ENCODE measurements at regions not wholly inside any gene's neighbourhood (a gene's known extent, or its start where the extent isn't known, plus 50 kb on each side); places are given as distances from the start of the nearest gene placed in this dataset.
"Not testable (repeated sequence)": the region's sequence is repeated elsewhere in the genome, so short reads cannot be mapped to it uniquely, and the experiment has no call there.

DNA sequence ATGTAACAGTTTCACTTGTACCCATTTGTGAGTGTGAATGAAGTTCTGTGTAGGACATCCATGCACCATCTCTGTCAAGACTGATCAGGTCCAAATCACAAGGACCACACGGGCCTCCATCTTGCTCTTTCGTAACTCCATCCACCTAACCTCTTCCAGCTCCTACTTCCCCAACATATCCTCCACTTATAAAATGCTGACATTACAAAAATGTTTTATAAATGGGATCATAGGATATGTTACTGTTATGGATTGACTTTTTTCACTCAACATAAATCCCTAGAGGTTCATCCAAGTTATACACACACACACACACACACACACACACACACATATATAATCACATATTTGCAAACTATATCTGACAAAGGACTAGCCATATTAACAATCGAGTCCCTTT lies 476.8 kb downstream of the ZNF516 start:
- DNase-seq (ENCODE audit: low spot score) = no peak

- DNase-seq (ENCODE audit: low spot score) = no peak
Observed at GRCh38 chr18:76013057-76013456, 482.0 kb downstream of the ZNF516 start.

GRCh38 chr18:76005632-76006208 lies 489.3 kb downstream of the ZNF516 start:
- no peak for DNase-seq (ENCODE audit: low spot score)

GRCh38 chr18:75987913-75988312 lies 507.1 kb downstream of the ZNF516 start:
- DNase-seq (ENCODE audit: low spot score) = not testable (repeated sequence)

- DNase-seq (ENCODE audit: low spot score) = no peak
Observed at GRCh38 chr18:75984853-75985252, 510.2 kb downstream of the ZNF516 start.

DNA sequence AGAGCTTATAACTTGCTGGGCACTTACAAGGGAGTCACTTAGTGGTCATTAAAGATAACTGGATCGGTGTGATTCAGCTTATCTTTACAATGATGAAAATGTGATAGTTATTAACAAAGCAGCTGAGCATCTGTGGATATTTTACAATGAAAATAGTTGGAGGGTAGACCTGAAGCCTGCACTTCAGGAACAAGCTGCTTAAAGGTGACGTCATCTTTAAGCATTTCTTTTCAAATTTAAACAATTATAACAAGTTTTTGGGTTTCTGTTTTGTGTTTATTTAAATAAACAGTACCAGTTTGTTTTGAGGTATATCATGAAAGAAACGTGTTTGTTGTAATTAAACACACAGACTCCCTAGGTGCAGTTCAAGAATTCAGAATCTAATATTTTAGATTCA lies 513.9 kb downstream of the ZNF516 start:
- no peak for DNase-seq (ENCODE audit: low spot score)

DNA sequence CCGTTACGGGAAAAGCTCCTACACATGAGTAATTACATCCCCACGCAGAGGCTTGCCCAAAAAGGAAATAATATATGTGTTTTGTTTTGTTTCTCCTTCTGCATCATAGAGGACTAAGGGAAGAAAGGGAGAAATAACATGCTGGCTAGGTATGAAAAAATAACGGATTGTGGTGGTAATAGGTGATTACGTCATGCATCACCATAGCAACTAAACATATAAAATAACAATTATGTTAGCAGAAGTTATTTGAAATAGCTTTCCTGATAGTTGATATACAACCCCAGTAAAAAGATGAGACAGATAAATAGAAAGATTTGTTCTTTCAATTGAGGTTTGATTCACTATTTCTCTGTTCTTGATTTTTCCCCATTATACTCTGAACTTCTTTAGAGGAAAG lies 518.0 kb downstream of the ZNF516 start:
- DNase-seq (ENCODE audit: low spot score) = no peak

- DNase-seq (ENCODE audit: low spot score) = no peak
Observed at GRCh38 chr18:75970212-75970611, 524.8 kb downstream of the ZNF516 start.

GRCh38 chr18:75966431-75966830 lies 528.6 kb downstream of the ZNF516 start:
- DNase-seq (ENCODE audit: low spot score) = no peak

- no peak for DNase-seq (ENCODE audit: low spot score)
Observed at GRCh38 chr18:75962036-75962572, 532.9 kb downstream of the ZNF516 start.

- not testable (repeated sequence) for DNase-seq (ENCODE audit: low spot score)
Observed at GRCh38 chr18:75960356-75960755, 532.9 kb upstream of the SMIM21 start.

GRCh38 chr18:75959150-75959549 lies 531.6 kb upstream of the SMIM21 start:
- no peak for DNase-seq (ENCODE audit: low spot score)

DNA sequence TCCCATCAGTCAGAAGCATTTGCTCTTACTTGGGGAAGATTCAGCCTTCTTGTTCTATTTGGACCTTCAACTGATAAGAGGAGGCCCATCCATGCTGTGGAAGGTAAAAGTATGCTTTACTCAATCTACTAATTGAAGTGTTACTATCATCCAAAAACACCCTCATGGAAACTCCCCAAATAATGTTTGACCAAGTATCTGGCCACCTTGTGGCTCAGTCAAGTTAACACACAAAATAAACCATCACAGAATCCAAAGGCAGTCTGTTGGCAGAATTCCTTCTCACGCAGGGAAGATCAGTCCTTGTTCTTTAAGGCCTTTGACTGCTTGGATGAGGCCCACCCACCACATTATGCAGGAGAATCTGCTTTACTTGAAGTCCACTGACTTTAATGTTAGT lies 531.2 kb upstream of the SMIM21 start:
- DNase-seq (ENCODE audit: low spot score) = no peak

DNA sequence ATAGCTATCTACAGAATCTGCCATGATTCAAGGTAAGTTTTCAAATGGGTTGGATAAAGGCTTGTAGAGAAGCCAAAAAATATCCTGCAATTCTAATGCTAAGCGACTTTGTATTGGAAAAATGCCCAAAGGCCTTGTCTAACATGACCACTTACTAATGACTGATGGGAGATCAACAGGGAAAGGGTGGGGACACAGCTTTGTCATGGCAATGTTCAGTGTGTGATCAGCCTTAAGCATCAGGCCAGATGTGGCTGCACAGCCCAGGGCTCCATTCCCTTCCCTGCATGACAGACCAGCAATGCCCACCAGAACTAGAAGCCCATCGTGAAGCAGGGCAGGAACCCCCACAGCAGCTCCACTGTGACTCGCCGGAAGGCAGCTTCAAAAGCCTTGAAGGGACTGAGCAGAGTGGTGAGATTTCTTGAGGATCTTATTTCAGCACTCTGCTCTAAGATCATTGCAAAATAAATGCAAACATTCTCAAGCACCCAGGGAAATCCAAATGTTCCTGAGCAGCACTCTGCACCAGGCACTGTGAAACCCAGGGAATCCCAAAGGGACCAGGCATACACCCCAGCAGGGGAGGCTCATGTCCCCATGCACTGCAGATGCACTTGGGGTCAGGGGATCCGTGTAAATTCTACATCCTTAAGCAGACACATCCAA lies 517.9 kb upstream of the SMIM21 start:
- DNase-seq (ENCODE audit: low spot score) = no peak

DNA sequence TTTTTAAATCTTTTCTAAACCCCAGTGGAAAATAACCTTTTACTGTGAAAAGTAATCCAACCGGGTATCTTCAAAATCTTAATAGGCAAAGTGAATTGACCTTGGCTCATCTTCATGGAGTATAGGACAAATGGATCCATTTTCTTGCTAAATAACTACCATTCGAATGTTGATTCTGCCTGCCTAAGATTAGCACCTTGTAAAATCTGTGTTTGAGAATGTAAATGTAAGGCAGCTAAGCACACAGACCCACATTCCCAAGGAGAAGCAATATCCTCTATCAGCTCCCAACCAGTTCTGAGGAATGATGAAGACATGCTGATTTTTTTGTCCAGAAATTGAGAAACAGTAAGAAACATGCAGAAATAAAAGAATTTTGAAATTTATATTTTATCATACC lies 509.8 kb upstream of the SMIM21 start:
- DNase-seq (ENCODE audit: low spot score) = no peak

DNA sequence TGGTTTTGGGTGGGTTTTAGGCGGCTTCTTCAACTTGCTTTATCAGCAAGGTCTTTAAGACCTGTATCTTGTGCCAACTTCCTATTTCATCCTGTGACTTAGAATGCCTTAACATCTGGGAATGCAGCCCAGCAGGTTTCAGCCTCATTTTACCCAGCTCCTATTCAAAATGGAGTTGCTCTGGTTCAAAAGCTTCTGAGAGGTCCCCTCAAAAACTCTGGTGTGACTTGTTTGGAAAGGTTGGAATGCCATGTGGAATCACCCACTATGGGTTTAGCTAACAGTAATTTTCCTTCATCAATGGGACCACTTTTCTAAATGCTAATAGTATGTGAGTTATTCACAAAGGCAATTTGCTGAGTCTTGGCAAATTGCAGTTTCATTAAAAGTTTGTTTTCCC lies 509.4 kb upstream of the SMIM21 start:
- DNase-seq (ENCODE audit: low spot score) = no peak

GRCh38 chr18:75931079-75931478 lies 503.6 kb upstream of the SMIM21 start:
- no peak for DNase-seq (ENCODE audit: low spot score)

GRCh38 chr18:75928706-75929105 lies 501.2 kb upstream of the SMIM21 start:
- DNase-seq (ENCODE audit: low spot score) = no peak

DNA sequence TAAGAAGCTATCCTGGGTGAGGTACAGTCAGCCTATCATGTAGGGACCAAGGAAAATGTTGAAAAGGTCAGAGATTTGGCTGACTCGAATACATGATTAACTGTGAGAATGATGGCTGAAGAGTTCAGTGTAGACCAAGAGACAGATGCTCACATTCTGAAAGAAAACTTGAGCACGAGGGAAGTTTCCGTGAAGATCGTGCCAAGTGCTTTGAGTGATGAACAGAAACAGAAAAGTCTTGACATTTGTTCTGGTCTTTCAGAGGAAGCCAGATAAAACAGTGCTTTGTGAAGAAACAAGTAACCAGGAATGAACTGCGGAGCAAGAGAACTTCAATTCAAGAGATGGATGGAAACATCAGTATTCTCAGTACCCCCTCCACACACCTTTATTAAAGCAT lies 500.3 kb upstream of the SMIM21 start:
- no peak for DNase-seq (ENCODE audit: low spot score)

DNA sequence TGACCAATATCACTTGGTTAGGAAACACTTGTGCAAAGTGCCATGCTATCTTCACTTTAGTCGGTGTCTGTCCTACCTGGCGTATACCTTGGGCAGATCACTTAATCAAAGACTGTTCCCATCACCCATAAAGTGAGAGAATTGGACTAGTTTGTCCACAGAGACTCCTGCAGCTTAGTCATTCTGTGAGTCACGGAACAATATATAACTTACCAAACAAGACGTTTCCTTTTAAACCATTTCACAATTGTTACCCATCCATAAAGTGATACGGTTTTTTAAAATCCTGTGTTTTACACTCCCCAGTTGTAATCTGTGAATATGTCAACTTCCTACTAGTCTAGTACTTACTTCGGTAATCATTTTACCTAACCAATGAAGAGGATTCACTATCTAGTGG lies 499.3 kb upstream of the SMIM21 start:
- DNase-seq (ENCODE audit: low spot score) = no peak

- DNase-seq (ENCODE audit: low spot score) = no peak
Observed at GRCh38 chr18:75923169-75923568, 495.7 kb upstream of the SMIM21 start.

GRCh38 chr18:75916624-75916982 lies 489.1 kb upstream of the SMIM21 start:
- DNase-seq (ENCODE audit: low spot score) = no peak

DNA sequence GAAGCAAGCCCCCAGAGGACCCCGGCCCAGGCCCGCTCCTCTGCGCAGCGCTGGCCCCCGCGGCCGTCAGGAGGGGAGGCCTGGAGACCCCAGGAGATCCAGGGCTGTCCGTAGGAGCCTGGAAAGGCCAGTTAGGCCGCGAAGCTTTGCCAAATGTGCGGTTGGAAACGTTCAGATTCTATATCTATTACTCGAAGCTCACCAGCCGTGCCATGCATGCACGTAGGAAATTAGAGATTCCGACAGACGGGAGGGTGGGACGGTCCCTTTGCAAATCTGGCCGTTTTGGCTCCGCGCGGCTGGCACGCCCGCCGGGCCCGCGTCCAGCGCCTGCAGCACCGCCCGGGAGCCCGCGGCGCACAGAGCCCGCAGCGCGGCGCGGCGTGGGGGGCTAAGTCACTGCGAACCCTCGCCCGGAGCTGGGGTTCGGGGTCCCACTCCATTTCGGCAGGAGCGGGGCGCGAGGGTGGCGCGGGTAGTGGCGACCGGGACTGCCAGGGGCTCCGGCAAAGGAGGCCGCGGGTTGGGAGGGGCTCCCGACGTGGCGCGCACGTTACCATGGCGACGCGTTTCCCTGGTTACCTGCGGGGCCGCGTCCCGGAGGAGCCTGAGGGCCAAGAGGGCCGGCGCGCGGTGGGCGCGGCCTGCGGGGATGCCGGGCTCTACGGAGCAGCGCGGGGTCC lies 488.6 kb upstream of the SMIM21 start:
- DNase-seq (ENCODE audit: low spot score) = no peak

All from globus pallidus (tissue), 1 donor.